Muscle layer of duodenum (tissue), 2 donors: ENCODE measurements at regions not wholly inside any gene's neighbourhood (a gene's known extent, or its start where the extent isn't known, plus 50 kb on each side); places are given as distances from the start of the nearest gene placed in this dataset.

ENCODE experiments used
- H3K27ac ChIP-seq: one replicate; pipeline ENCODE4 v1.7.0; 2013; ENCODE audit warnings: mild to moderate bottlenecking, low read length
- H3K27me3 ChIP-seq: one replicate; pipeline ENCODE4 v1.7.0; 2013; ENCODE audit warnings: low read depth, mild to moderate bottlenecking, control low read depth, low read length
- H3K36me3 ChIP-seq, 2 donors: one replicate each; pipeline ENCODE4 v1.7.0; 2013; ENCODE audit warnings: low read length in 2 of 2, control low read depth in 1 of 2, mild to moderate bottlenecking in 1 of 2; ENCODE audit not compliant: insufficient read depth in 2 of 2, control insufficient read depth in 1 of 2
- H3K4me1 ChIP-seq, 2 donors: one replicate each; pipeline ENCODE4 v1.7.0; 2013; ENCODE audit warnings: low read length in 2 of 2, mild to moderate bottlenecking in 2 of 2, control low read depth in 1 of 2, moderate library complexity in 1 of 2; ENCODE audit not compliant: insufficient read depth in 2 of 2, control insufficient read depth in 1 of 2
- H3K4me3 ChIP-seq, 2 donors: one replicate each; pipeline ENCODE4 v1.7.0; 2013; ENCODE audit warnings: low read length in 2 of 2, low read depth in 1 of 2, mild to moderate bottlenecking in 1 of 2
- H3K9me3 ChIP-seq, 2 donors: one replicate each; pipeline ENCODE4 v1.7.0; 2013; ENCODE audit warnings: low read length in 2 of 2, control low read depth in 1 of 2, mild to moderate bottlenecking in 1 of 2; ENCODE audit not compliant: control insufficient read depth in 1 of 2
- donor health status: healthy.

DNA sequence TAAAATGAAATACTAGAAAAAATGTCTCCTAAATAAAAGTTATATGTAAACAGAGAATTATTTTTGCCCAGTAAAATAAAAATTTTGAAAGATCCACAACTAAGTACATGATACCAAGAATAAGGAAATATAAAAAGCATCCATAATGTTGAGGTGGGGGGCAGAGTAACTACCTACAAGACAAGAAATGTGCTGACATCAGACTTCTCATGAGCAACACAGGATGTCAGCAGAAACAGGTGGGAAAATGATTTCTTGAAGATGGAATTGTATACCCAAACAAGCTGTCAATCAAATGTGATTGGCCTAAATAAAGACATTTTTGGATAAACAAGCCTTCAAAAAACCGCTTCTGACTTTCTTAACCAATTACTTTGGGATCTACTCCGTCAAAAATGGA, 143.9 kb upstream of the LIPC start:
- Histone ChIP-seq H3K4me3 (no peak overlapping the region), H3K4me1 (no peaks in the 10 kb centered on the region), H3K27me3 (no peaks in the 10 kb centered on the region), H3K9me3 (peaks cover 5 to 8% of the 10 kb centered on the region in 2 donors), H3K36me3 (no peaks in the 10 kb centered on the region), H3K27ac (no peak overlapping the region)

DNA sequence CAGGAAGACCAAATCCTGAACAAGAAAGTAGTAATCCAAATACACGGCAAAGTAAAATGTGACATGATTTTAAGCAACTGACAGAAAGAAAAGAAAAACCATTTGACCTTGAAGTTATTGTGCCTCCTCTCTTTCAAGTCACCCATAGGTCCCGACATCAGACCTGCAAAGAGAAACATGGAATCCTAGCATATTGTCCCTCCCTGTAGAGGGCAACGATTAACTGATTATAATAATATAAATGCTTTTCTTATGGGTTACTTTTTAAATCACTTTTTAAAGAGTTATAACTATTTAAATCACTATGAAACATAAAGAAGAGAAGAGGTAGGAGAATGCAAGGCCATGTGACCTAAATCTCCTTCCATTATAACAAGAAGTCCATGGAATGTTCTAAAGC, 143.2 kb upstream of the LIPC start:
- no peaks in the 10 kb centered on the region for H3K4me1 ChIP-seq

GRCh38 chr15:58291848-58292247, 139.9 kb upstream of the LIPC start:
- H3K27ac ChIP-seq: no peak overlapping the region
- H3K36me3 ChIP-seq: no peaks in the 10 kb centered on the region

More for the DNA sequence above, 143.2 kb upstream of the LIPC start:
- Histone ChIP-seq H3K27me3 (no peaks in the 10 kb centered on the region), H3K36me3 (no peaks in the 10 kb centered on the region), H3K4me3 (no peak overlapping the region), H3K9me3 (peaks cover 6 to 8% of the 10 kb centered on the region in 2 donors), H3K27ac (no peak overlapping the region)

DNA sequence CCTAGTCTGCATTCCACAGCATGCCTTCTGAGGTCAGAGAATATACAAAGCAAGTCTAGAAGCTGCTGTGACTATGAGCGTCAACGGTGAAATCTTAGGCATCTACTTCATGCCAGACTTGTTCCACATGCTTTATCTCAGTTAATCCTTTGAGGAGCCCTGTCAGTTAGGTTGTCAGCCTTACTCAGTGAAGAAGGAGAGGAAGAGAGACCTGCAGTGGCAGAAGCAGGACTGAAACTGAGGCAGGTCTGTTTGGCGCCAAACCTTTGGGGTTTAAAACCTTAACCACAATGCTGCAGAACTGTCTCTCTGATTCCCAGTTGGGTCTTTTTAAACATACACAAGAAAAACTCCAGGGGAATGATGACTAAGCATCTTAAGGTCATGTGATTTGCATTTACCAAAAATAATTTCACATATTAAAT, 139.0 kb upstream of the LIPC start:
- Histone ChIP-seq H3K27me3 (no peaks in the 10 kb centered on the region), H3K36me3 (no peaks in the 10 kb centered on the region), H3K4me3 (no peak overlapping the region), H3K27ac (no peak overlapping the region), H3K9me3 (peaks cover 6 to 8% of the 10 kb centered on the region in 2 donors), H3K4me1 (no peaks in the 10 kb centered on the region)

More at GRCh38 chr15:58291848-58292247, 139.9 kb upstream of the LIPC start:
- H3K9me3 ChIP-seq: peaks cover 6 to 8% of the 10 kb centered on the region in 2 donors
- no peak overlapping the region for H3K4me3 ChIP-seq
- no peaks in the 10 kb centered on the region for H3K4me1 ChIP-seq
- no peaks in the 10 kb centered on the region for H3K27me3 ChIP-seq

GRCh38 chr15:58293622-58294550, 137.9 kb upstream of the LIPC start:
- H3K9me3 ChIP-seq: peaks cover 6 to 8% of the 10 kb centered on the region in 2 donors
- no peak overlapping the region for H3K4me3 ChIP-seq
- H3K36me3 ChIP-seq: no peaks in the 10 kb centered on the region
- H3K27ac ChIP-seq: no peak overlapping the region
- H3K4me1 ChIP-seq: no peaks in the 10 kb centered on the region
- H3K27me3 ChIP-seq: no peaks in the 10 kb centered on the region

GRCh38 chr15:58294681-58295254, 137.0 kb upstream of the LIPC start:
- Histone ChIP-seq H3K9me3 (peaks cover 6 to 8% of the 10 kb centered on the region in 2 donors), H3K4me1 (no peaks in the 10 kb centered on the region), H3K27me3 (no peaks in the 10 kb centered on the region), H3K4me3 (no peak overlapping the region), H3K36me3 (no peaks in the 10 kb centered on the region), H3K27ac (no peak overlapping the region)

DNA sequence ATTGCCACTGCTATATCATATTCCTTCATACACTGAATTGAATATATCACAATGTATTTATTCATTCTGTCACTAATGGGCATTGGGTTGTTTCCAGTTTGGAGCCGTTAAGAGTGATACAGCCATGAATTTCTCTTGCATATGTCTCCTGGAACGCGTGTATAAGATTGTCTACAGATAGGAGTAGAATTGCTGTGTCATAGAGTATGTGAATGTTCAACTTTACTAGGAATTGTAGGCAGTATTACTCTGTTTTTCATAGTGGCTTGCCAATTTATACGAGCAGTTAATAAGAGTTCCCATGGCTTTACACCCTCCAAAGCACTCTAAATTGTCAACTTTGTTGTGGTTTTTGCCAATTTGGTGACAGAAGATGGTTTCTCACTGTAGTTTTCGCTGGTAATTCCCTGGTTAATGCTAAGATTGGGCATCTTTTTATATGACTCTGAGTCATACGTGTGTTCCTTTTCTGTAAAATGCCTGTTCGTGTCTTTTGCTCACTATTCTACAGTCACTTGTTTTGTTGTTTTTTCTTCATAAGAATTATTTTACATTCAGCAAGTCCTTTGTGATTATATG, 136.1 kb upstream of the LIPC start:
- Histone ChIP-seq H3K27ac (no peak overlapping the region), H3K4me1 (no peaks in the 10 kb centered on the region), H3K27me3 (no peaks in the 10 kb centered on the region), H3K36me3 (no peaks in the 10 kb centered on the region), H3K9me3 (peaks cover 6 to 8% of the 10 kb centered on the region in 2 donors), H3K4me3 (no peak overlapping the region)

DNA sequence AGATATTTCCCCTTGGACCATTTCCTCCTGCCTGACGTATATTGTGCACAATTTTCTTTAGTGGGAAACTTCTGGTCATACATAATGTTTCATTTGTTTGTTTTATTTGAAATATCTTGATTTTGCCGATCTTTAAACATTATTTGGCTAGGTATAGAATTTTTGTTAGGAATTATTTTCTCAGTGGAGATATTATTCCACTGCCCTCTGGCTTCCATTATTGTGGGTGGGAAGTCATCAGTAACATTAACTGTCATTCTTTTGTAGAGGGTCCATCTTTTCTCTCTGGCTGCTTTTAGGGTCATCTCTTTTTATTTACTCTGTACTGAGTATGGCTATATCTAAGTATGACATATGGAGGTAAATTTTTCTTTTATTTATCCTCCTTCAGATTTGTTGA, 135.5 kb upstream of the LIPC start:
- H3K4me1 ChIP-seq: no peaks in the 10 kb centered on the region
- no peak overlapping the region for H3K27ac ChIP-seq
- H3K9me3 ChIP-seq: peaks cover 6 to 8% of the 10 kb centered on the region in 2 donors
- H3K4me3 ChIP-seq: no peak overlapping the region
- H3K27me3 ChIP-seq: no peaks in the 10 kb centered on the region
- H3K36me3 ChIP-seq: no peaks in the 10 kb centered on the region

DNA sequence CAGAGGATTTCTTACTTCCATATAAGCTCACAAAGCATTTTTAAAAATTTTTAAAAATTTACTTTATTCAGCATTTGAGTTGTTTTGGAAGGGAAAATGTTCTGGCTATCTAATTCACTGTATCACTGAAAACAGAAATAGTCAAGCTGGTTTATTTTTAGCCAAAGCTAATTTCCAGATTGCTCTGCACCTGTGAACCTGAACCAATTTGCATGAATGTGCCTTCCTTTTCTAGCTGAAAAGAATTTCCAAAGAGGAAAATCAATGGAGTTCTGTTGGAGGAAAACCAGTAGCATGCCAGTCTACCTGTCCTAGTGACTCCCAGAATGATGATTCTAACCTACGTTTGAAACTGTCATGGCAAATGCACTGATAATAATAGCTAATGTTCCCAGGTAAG, 134.2 kb upstream of the LIPC start:
- Histone ChIP-seq H3K27me3 (no peaks in the 10 kb centered on the region), H3K4me1 (no peaks in the 10 kb centered on the region), H3K27ac (no peak overlapping the region), H3K9me3 (peaks cover 2 to 3% of the 10 kb centered on the region in 2 donors), H3K36me3 (no peaks in the 10 kb centered on the region), H3K4me3 (no peak overlapping the region)

DNA sequence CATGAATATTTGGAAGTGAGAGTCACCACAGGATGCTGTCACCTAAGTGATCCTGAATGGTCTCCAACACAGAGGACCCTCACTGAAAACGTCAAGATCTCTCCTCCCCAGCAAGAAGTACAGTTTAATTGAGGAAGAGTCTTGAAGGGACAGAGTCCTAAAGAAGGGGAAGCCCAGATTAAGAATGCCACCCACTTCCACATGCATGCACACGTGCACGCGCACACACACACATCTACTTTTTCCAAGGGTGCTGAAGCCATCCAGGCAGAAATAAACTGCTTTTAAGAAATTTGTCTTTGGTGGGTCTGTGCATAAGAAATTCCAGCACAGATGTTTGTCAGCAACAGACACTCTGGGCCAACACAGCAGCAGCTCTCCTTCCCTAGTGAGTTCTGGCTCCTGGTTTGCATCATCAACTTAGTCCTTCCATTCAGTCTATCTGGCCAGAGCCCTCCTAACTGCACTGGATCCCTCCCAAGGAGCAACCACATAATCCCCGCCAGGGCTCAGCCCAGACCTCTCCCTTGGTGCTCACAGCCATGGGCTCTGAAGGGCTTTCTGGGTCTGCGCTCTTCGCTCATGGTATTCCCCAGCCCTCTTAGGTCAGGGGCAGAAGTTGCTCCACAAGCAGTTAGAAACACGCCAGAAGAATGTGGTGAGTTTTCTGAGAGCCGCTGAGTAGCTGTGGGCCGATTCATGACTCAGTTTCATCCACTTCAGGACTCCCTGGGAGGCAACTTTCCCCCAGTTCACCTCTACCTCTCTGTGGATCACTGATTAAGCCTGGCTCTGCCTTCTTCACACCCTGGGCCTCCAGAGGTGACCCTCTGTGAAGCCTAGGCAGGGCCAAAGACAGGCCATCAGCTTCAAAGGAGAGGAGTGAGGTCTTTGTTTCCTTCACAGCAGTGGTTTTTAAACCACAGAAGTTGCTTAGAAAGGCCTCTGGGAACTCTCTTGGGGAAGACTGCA, 132.6 kb upstream of the LIPC start:
- no peak overlapping the region for H3K27ac ChIP-seq
- no peaks in the 10 kb centered on the region for H3K36me3 ChIP-seq
- no peak overlapping the region for H3K4me3 ChIP-seq
- no peaks in the 10 kb centered on the region for H3K9me3 ChIP-seq
- H3K4me1 ChIP-seq: no peaks in the 10 kb centered on the region
- H3K27me3 ChIP-seq: no peaks in the 10 kb centered on the region
